ENCODE measurements at regions not wholly inside any gene's neighbourhood (a gene's known extent, or its start where the extent isn't known, plus 50 kb on each side); places are given as distances from the start of the nearest gene placed in this dataset.

- H3K27ac ChIP-seq (replicated peaks) = no peak overlapping the region
- no peaks in the 10 kb centered on the region for H3K27me3 ChIP-seq (ENCODE audit: insufficient read depth, poor library complexity, severe bottlenecking)
- DNase-seq (ENCODE audit: low read depth in 1 of 2, low spot score in 1 of 2) = no peak
- TF ChIP-seq GABPA (IDR thresholded peaks at IDR 0.05; ENCODE audit: low read depth) = no peak
- TF ChIP-seq SPI1 (IDR thresholded peaks at IDR 0.05; ENCODE audit: borderline replicate concordance, low read depth) = no peak
- no peak for TF ChIP-seq CTCF (IDR thresholded peaks at IDR 0.05; ENCODE audit: insufficient read depth, low read length)
- no peak for TF ChIP-seq REST (IDR thresholded peaks at IDR 0.05; ENCODE audit: insufficient replicate concordance, low read depth)
- no peak for TF ChIP-seq POLR2AphosphoS5 (IDR thresholded peaks at IDR 0.05; ENCODE audit: low read depth)
- no peak overlapping the region for H3K4me3 ChIP-seq (replicated peaks; ENCODE audit: insufficient read depth, low read length)
These were observed 1865.5 kb upstream of the TENM3 start for GRCh38 chr4:180377741-180378140.

GRCh38 chr4:180380733-180381132 lies 1862.5 kb upstream of the TENM3 start:
- DNase-seq (ENCODE audit: low read depth in 1 of 2, low spot score in 1 of 2) = no peak
- Histone ChIP-seq H3K27me3 (ENCODE audit: insufficient read depth, poor library complexity, severe bottlenecking) (no peaks in the 10 kb centered on the region), H3K4me3 (replicated peaks; ENCODE audit: insufficient read depth, low read length) (no peak overlapping the region), H3K27ac (replicated peaks) (no peak overlapping the region)
- TF ChIP-seq SPI1 (IDR thresholded peaks at IDR 0.05; ENCODE audit: borderline replicate concordance, low read depth) = no peak
- TF ChIP-seq POLR2AphosphoS5 (IDR thresholded peaks at IDR 0.05; ENCODE audit: low read depth) = no peak
- TF ChIP-seq GABPA (IDR thresholded peaks at IDR 0.05; ENCODE audit: low read depth) = no peak
- TF ChIP-seq REST (IDR thresholded peaks at IDR 0.05; ENCODE audit: insufficient replicate concordance, low read depth) = no peak
- TF ChIP-seq CTCF (IDR thresholded peaks at IDR 0.05; ENCODE audit: insufficient read depth, low read length) = no peak

GRCh38 chr4:180391613-180392012 lies 1851.6 kb upstream of the TENM3 start:
- no peak for TF ChIP-seq CTCF (IDR thresholded peaks at IDR 0.05; ENCODE audit: insufficient read depth, low read length)
- TF ChIP-seq REST (IDR thresholded peaks at IDR 0.05; ENCODE audit: insufficient replicate concordance, low read depth) = no peak
- no peak for TF ChIP-seq POLR2AphosphoS5 (IDR thresholded peaks at IDR 0.05; ENCODE audit: low read depth)
- TF ChIP-seq SPI1 (IDR thresholded peaks at IDR 0.05; ENCODE audit: borderline replicate concordance, low read depth) = no peak
- no peak for TF ChIP-seq GABPA (IDR thresholded peaks at IDR 0.05; ENCODE audit: low read depth)
- DNase-seq (ENCODE audit: low read depth in 1 of 2, low spot score in 1 of 2) = no peak
- Histone ChIP-seq H3K4me3 (replicated peaks; ENCODE audit: insufficient read depth, low read length) (no peak overlapping the region), H3K27ac (replicated peaks) (no peak overlapping the region), H3K27me3 (ENCODE audit: insufficient read depth, poor library complexity, severe bottlenecking) (no peaks in the 10 kb centered on the region)

Data from HL-60 (cell line).